ENCODE measurements at regions not wholly inside any gene's neighbourhood (a gene's known extent, or its start where the extent isn't known, plus 50 kb on each side); places are given as distances from the start of the nearest gene placed in this dataset.

DNA sequence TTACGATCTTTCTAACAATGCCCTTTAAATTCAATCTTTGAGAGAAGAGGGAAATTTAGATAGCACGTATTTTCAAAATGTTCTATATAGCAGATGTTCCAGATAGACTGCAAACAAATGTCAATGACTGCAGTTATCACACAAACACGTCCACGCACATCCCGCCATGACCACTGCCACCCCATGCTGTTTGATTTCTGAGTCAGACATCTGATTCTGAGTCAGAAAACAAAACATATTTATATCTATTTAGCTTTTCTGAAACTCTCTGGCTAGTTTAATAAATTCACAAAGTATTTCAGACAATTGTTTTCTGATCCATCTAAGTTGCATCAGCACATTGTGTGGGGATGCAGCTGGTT, 105.9 kb upstream of the BCAT1 start (continued):
- TF ChIP-seq, protein P1, sequence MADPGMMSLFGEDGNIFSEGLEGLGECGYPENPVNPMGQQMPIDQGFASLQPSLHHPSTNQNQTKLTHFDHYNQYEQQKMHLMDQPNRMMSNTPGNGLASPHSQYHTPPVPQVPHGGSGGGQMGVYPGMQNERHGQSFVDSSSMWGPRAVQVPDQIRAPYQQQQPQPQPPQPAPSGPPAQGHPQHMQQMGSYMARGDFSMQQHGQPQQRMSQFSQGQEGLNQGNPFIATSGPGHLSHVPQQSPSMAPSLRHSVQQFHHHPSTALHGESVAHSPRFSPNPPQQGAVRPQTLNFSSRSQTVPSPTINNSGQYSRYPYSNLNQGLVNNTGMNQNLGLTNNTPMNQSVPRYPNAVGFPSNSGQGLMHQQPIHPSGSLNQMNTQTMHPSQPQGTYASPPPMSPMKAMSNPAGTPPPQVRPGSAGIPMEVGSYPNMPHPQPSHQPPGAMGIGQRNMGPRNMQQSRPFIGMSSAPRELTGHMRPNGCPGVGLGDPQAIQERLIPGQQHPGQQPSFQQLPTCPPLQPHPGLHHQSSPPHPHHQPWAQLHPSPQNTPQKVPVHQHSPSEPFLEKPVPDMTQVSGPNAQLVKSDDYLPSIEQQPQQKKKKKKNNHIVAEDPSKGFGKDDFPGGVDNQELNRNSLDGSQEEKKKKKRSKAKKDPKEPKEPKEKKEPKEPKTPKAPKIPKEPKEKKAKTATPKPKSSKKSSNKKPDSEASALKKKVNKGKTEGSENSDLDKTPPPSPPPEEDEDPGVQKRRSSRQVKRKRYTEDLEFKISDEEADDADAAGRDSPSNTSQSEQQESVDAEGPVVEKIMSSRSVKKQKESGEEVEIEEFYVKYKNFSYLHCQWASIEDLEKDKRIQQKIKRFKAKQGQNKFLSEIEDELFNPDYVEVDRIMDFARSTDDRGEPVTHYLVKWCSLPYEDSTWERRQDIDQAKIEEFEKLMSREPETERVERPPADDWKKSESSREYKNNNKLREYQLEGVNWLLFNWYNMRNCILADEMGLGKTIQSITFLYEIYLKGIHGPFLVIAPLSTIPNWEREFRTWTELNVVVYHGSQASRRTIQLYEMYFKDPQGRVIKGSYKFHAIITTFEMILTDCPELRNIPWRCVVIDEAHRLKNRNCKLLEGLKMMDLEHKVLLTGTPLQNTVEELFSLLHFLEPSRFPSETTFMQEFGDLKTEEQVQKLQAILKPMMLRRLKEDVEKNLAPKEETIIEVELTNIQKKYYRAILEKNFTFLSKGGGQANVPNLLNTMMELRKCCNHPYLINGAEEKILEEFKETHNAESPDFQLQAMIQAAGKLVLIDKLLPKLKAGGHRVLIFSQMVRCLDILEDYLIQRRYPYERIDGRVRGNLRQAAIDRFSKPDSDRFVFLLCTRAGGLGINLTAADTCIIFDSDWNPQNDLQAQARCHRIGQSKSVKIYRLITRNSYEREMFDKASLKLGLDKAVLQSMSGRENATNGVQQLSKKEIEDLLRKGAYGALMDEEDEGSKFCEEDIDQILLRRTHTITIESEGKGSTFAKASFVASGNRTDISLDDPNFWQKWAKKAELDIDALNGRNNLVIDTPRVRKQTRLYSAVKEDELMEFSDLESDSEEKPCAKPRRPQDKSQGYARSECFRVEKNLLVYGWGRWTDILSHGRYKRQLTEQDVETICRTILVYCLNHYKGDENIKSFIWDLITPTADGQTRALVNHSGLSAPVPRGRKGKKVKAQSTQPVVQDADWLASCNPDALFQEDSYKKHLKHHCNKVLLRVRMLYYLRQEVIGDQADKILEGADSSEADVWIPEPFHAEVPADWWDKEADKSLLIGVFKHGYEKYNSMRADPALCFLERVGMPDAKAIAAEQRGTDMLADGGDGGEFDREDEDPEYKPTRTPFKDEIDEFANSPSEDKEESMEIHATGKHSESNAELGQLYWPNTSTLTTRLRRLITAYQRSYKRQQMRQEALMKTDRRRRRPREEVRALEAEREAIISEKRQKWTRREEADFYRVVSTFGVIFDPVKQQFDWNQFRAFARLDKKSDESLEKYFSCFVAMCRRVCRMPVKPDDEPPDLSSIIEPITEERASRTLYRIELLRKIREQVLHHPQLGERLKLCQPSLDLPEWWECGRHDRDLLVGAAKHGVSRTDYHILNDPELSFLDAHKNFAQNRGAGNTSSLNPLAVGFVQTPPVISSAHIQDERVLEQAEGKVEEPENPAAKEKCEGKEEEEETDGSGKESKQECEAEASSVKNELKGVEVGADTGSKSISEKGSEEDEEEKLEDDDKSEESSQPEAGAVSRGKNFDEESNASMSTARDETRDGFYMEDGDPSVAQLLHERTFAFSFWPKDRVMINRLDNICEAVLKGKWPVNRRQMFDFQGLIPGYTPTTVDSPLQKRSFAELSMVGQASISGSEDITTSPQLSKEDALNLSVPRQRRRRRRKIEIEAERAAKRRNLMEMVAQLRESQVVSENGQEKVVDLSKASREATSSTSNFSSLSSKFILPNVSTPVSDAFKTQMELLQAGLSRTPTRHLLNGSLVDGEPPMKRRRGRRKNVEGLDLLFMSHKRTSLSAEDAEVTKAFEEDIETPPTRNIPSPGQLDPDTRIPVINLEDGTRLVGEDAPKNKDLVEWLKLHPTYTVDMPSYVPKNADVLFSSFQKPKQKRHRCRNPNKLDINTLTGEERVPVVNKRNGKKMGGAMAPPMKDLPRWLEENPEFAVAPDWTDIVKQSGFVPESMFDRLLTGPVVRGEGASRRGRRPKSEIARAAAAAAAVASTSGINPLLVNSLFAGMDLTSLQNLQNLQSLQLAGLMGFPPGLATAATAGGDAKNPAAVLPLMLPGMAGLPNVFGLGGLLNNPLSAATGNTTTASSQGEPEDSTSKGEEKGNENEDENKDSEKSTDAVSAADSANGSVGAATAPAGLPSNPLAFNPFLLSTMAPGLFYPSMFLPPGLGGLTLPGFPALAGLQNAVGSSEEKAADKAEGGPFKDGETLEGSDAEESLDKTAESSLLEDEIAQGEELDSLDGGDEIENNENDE (IDR thresholded peaks at IDR 0.05; ENCODE audit: insufficient replicate concordance, low read length) = no peak
- TF ChIP-seq SRF (IDR thresholded peaks at IDR 0.05; ENCODE audit: low read depth, low read length) (no peak), RAD21 (IDR thresholded peaks at IDR 0.05 in 1 of 2, conservative IDR thresholded peaks at IDR 0.05 in 1 of 2; ENCODE audit: low read depth in 2 of 2, low read length in 2 of 2) (no peak), ZNF274 (IDR thresholded peaks at IDR 0.05; ENCODE audit: borderline replicate concordance, extremely low read depth, low read length) (no peak), EP300 (IDR thresholded peaks at IDR 0.05; ENCODE audit: borderline replicate concordance in 1 of 2, low read depth in 2 of 2, low read length in 2 of 2) (no peak), EGR1 (IDR thresholded peaks at IDR 0.05; ENCODE audit: borderline replicate concordance, low read depth, low read length) (no peak), RXRA (IDR thresholded peaks at IDR 0.05; ENCODE audit: insufficient read depth, low read depth, low read length) (no peak), CBX8 (IDR thresholded peaks at IDR 0.05; ENCODE audit: borderline replicate concordance, low read depth, low read length) (no peak), CHD1 (IDR thresholded peaks at IDR 0.05; ENCODE audit: low read depth, low read length) (no peak)
